K562 (cell line): ENCODE measurements at regions not wholly inside any gene's neighbourhood (a gene's known extent, or its start where the extent isn't known, plus 50 kb on each side); places are given as distances from the start of the nearest gene placed in this dataset.

Source experiments
- ATAC-seq: fragments of 200-7000 bp; cut with Tn5 transposase; 3 replicates; pipeline ENCODE4 v1.9.1; 2020; ENCODE audit warnings: moderate library complexity
- BruUV-seq: library from RNA; stranded (reverse); fragments of 400-500 nt; replicated peaks from 2 replicates; lab custom pipeline; 2021; lab: Mats Ljungman, UMichigan
- CTCF ChIA-PET: fragments of 300-600 bp; formaldehyde crosslinking; extraction: SDS; loops from one replicate; lab custom pipeline; 2021; ENCODE audit warnings: low intra/inter-chr PET ratio; lab: Yijun Ruan, JAX
- POLR2A ChIA-PET: fragments of 300-600, 350-650 bp; sonication (Branson Sonifier 250); formaldehyde crosslinking; extraction: SDS; loops from one replicate; lab custom pipeline; 2021; ENCODE audit warnings: antibody characterized with exemption, inconsistent platforms; lab: Yijun Ruan, JAX
- DNase-seq, 4 experiments: peaks; one replicate each; pipeline versions ENCODE4 v3.0.0 to v3.0.0-alpha.2; 2011 to 2018; ENCODE audit warnings: low spot score in 3 of 4, mixed read lengths in 3 of 4; ENCODE audit errors: extremely low read depth in 1 of 4
- FAIRE-seq: peaks from 2 replicates; lab custom pipeline; 2011; peaks lifted over from hg19 to GRCh38; lab: Jason Lieb, UNC
- H2AFZ ChIP-seq: 2 replicates; pipeline ENCODE4 v1.6.0; 2011; ENCODE audit warnings: low read depth, low read length, control low read depth, inconsistent platforms
- H3K27ac ChIP-seq: fragments of 200-600 bp; 3 replicates; pipeline ENCODE4 v1.8.0; 2011; ENCODE audit warnings: low read depth, mild to moderate bottlenecking, control low read depth, inconsistent platforms, low read length, moderate library complexity, mixed read lengths; ENCODE audit errors: extremely low read depth
- H3K27me3 ChIP-seq, 2 experiments: fragments of 300-600 bp in 1 of 2; 2 replicates in 1 of 2; 3 replicates in 1 of 2; pipeline versions ENCODE4 v1.6.0 to v1.8.0; 2011; ENCODE audit warnings: inconsistent platforms in 2 of 2, low read length in 2 of 2, mild to moderate bottlenecking in 1 of 2, mixed read lengths in 1 of 2, moderate library complexity in 1 of 2; ENCODE audit not compliant: control insufficient read depth in 2 of 2, insufficient read depth in 2 of 2
- H3K36me3 ChIP-seq: fragments of 300-600 bp; 3 replicates; pipeline ENCODE4 v1.8.0; 2011; ENCODE audit warnings: mild to moderate bottlenecking, low read length, inconsistent platforms; ENCODE audit not compliant: control insufficient read depth, insufficient read depth
- H3K4me1 ChIP-seq, 2 experiments: fragments of 200-600 bp in 1 of 2; replicated peaks in 1 of 2; 2 replicates in 1 of 2; 3 replicates in 1 of 2; pipeline versions ENCODE4 v1.5.1 to v1.8.0; 2011; ENCODE audit warnings: inconsistent platforms in 2 of 2, low read length in 2 of 2, mild to moderate bottlenecking in 1 of 2, mixed read lengths in 1 of 2, moderate library complexity in 1 of 2; ENCODE audit not compliant: control insufficient read depth in 2 of 2, insufficient read depth in 2 of 2
- H3K4me2 ChIP-seq: 2 replicates; pipeline ENCODE4 v1.6.1; 2011; ENCODE audit warnings: low read length, control low read depth, inconsistent platforms, mixed read lengths; ENCODE audit not compliant: insufficient read depth
- H3K4me3 ChIP-seq: fragments of 200-600 bp; sonication (generic), shearing (Covaris generic); 2 replicates; pipeline ENCODE4 v1.5.1; 2016; ENCODE audit warnings: control low read depth, inconsistent platforms
- H3K79me2 ChIP-seq: fragments of 200-600 bp; 3 replicates; pipeline ENCODE4 v1.8.0; 2011; ENCODE audit warnings: low read length, inconsistent platforms; ENCODE audit not compliant: control insufficient read depth, insufficient read depth
- H3K9ac ChIP-seq, 2 experiments: 2 replicates each; pipeline versions ENCODE4 v1.6.0 to v1.6.1; 2011; ENCODE audit warnings: low read depth in 2 of 2, low read length in 2 of 2, control low read depth in 1 of 2, inconsistent platforms in 1 of 2, mild to moderate bottlenecking in 1 of 2, mixed read lengths in 1 of 2; ENCODE audit not compliant: insufficient read depth in 1 of 2
- H3K9me1 ChIP-seq: one replicate; pipeline ENCODE4 v1.6.0; 2011; ENCODE audit warnings: inconsistent platforms, mild to moderate bottlenecking, low read length, moderate library complexity; ENCODE audit not compliant: control insufficient read depth, insufficient read depth
- H3K9me3 ChIP-seq: replicated peaks from 2 replicates; pipeline ENCODE4 v1.5.1; 2011; ENCODE audit warnings: low read depth, low read length, inconsistent platforms; ENCODE audit not compliant: control insufficient read depth, insufficient read depth
- H4K20me1 ChIP-seq: replicated peaks from 2 replicates; pipeline ENCODE4 v1.6.1; 2011; ENCODE audit warnings: low read length, inconsistent platforms, mixed read lengths; ENCODE audit not compliant: control insufficient read depth, insufficient read depth
- CREB5 ChIP-seq: fragments of 250-450 bp; sonication (Bioruptor Pico); IDR thresholded peaks from 2 replicates; pipeline ENCODE4 v1.5.0; 2020; ENCODE audit warnings: mild to moderate bottlenecking
- MCM7 ChIP-seq, 2 experiments: fragments of 450-650 bp; IDR thresholded peaks; 2 replicates each; pipeline ENCODE4 v1.6.1; 2016 to 2018
- NFIC ChIP-seq: fragments of 450-650 bp; IDR thresholded peaks from 2 replicates; pipeline ENCODE4 v1.6.1; 2017; ENCODE audit warnings: mild to moderate bottlenecking, inconsistent platforms
- ZHX1 ChIP-seq: fragments of 150-350 bp; conservative IDR thresholded peaks from 2 replicates; pipeline ENCODE4 v1.6.1; 2014; ENCODE audit warnings: low read length
- ZNF57 ChIP-seq: fragments of 450-650 bp; formaldehyde crosslinking; IDR thresholded peaks from 2 replicates; pipeline ENCODE4 v1.4.0; 2020; ENCODE audit warnings: mild to moderate bottlenecking, moderate library complexity
- WGBS: fragments of 100-300 bp; shearing (Covaris generic); methylation state at CpG from one replicate; pipeline ENCODE4 v1.1.6; 2016; ENCODE audit warnings: low coverage, mixed read lengths; ENCODE audit not compliant: insufficient coverage; ENCODE audit errors: missing lambda C conversion rate; 5-methylcytosine and 5-hydroxymethylcytosine counted together
- in situ Hi-C: fragments of 300-500 bp; cut with MboI; formaldehyde crosslinking; loops from 4 replicates; pipeline ENCODE4 v1.15.0; 2018; ENCODE audit warnings: inconsistent platforms, mixed read lengths
- intact Hi-C: fragments of 100-400 bp; cut with micrococcal nuclease; formaldehyde crosslinking; loops from 2 replicates; pipeline ENCODE4 v1.14.2; 2022
- TF ChIP-seq, protein P1 (sequence below): IDR thresholded peaks from 2 replicates; pipeline ENCODE4 v1.6.1; 2011; ENCODE audit warnings: borderline replicate concordance, low read depth, mild to moderate bottlenecking, moderate library complexity, low read length; ENCODE audit not compliant: insufficient read depth, poor library complexity, severe bottlenecking

DNA sequence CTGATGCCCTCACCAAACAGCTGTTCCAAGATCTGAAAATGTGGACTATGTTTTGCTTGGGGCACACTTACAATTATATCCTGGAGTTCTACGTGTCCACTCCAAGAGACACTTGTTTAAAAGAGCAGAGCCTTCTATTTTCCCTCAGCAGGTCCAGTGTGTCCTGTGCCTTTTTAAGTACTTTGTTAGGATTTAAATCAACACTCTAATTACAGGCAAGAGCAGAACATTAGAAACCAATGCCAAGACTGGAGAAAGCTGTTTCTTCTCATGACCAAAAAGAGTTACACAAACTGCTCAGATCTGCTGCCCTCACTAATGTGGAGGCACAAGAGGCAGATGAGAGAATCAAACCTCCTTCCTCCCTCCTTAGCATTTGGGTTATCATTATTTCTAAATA lies 452.9 kb downstream of the LMO4 start:
- TF ChIP-seq ZHX1 (no peak), CREB5 (CRISPR knock-in tag) (no peak), MCM7 (IDR thresholded peaks at IDR 0.05) (no peak), NFIC (no peak), ZNF57 (CRISPR knock-in tag) (no peak)
- TF ChIP-seq, protein P1, sequence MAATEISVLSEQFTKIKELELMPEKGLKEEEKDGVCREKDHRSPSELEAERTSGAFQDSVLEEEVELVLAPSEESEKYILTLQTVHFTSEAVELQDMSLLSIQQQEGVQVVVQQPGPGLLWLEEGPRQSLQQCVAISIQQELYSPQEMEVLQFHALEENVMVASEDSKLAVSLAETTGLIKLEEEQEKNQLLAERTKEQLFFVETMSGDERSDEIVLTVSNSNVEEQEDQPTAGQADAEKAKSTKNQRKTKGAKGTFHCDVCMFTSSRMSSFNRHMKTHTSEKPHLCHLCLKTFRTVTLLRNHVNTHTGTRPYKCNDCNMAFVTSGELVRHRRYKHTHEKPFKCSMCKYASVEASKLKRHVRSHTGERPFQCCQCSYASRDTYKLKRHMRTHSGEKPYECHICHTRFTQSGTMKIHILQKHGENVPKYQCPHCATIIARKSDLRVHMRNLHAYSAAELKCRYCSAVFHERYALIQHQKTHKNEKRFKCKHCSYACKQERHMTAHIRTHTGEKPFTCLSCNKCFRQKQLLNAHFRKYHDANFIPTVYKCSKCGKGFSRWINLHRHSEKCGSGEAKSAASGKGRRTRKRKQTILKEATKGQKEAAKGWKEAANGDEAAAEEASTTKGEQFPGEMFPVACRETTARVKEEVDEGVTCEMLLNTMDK = no peak
- no TSS peak for BruUV-seq

More for the DNA sequence above, 452.9 kb downstream of the LMO4 start:
- no peaks in the 10 kb centered on the region for H3K9me1 ChIP-seq
- FAIRE-seq = no peak
- ATAC-seq = no peak
- H3K79me2 ChIP-seq = no peaks in the 10 kb centered on the region
- H3K27ac ChIP-seq = no peak overlapping the region
- POLR2A ChIA-PET = no interaction called here
- H3K4me2 ChIP-seq = no peak overlapping the region
- no peaks in the 10 kb centered on the region for H4K20me1 ChIP-seq
- no peaks in the 10 kb centered on the region for H3K9me3 ChIP-seq
- WGBS = 7% methylated on average over 1 of the region's 1 CpG
- no peak for DNase-seq
- no peak overlapping the region for H2AFZ ChIP-seq
- H3K4me3 ChIP-seq = no peak overlapping the region
- in situ Hi-C loops = no loop called here
- CTCF ChIA-PET = no interaction called here
- no peaks in the 10 kb centered on the region for H3K36me3 ChIP-seq
- no peaks in the 10 kb centered on the region for H3K4me1 ChIP-seq
- no peak overlapping the region for H3K9ac ChIP-seq
- intact Hi-C loops = no loop called here
- no peaks in the 10 kb centered on the region for H3K27me3 ChIP-seq
